GM21515 (cell line): ENCODE measurements at regions not wholly inside any gene's neighbourhood (a gene's known extent, or its start where the extent isn't known, plus 50 kb on each side); places are given as distances from the start of the nearest gene placed in this dataset.

ENCODE experiments used
- ATAC-seq: cut with Tn5 transposase; IDR thresholded peaks from one replicate; pipeline ENCODE4 v1.9.1; 2021; ENCODE audit not compliant: unreplicated experiment

DNA sequence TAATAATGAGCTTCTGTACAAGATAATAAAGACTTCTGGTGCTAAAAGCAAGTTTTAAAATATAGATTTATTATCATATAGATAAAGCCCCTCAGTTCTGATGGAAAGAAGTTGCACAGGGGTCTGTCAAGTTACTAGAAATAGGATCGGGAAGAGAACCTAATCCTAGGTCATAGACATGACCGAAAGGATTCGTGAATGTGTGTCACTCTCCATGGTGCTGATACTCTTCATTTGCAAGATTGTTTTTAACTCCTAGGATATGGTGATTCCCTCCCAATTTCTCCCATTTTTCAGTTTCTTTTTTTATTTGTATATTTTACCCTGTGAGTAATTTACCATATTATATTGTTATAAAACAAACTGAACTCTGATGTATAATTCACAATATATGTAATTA, 58.9 kb upstream of the CTNNA2 start:
- ATAC-seq, result no peak

DNA sequence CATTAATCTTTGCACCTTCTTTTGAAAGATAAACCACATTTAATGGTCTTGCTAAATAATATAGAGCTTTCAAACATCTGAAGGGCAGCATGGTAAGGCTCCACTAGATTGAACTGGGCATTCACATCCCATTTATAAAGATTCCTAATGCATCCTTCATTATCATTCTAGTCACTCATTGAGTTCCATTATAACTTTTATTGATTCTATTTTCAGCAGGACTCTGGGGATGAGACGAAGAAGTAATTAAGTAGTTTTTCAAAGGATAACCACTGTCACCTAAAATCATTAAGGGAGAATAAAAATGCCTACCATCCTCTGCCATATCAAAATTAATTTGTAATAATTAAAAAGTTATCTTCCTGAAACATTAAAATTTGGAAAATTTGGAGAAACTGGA, 60.2 kb upstream of the CTNNA2 start:
- no peak for ATAC-seq

DNA sequence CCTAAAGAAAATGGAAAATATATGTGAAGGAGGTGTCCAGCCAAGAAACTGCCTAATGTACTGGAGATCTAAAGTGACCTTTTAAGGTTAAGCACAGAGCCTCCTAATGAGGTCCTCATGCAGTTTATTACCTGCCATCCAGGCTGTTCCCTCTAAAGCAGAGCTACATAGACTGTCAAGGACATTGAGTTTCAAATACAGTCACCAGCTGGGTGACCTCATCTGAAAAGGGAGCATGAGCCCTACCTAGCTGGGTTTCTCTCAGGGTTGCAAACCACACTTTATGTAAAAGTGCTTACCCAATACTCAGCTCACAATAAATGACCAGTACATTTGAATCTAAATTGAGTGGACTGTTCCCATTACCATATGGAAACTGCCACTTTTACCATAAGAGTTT, 65.4 kb upstream of the CTNNA2 start:
- ATAC-seq, result no peak

DNA sequence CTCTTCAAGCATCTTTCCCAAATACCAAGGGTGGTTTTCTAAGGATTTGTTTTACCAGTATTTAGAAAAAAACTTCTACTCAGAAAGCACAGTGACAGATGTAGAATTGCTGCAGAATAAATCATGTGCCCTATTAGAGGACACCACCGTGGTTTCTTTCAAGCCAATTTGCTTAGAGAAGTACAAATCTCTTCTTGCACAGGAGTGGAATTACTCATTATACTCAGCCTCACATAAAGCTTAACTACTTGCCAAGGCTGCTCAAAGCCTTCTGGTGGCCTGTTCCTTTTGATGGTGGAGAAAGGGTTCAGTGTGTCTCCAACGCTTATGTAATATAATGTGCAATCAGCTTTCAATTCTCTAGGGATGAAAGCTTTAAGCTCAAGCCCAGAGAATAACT, 66.5 kb upstream of the CTNNA2 start:
- no peak for ATAC-seq

DNA sequence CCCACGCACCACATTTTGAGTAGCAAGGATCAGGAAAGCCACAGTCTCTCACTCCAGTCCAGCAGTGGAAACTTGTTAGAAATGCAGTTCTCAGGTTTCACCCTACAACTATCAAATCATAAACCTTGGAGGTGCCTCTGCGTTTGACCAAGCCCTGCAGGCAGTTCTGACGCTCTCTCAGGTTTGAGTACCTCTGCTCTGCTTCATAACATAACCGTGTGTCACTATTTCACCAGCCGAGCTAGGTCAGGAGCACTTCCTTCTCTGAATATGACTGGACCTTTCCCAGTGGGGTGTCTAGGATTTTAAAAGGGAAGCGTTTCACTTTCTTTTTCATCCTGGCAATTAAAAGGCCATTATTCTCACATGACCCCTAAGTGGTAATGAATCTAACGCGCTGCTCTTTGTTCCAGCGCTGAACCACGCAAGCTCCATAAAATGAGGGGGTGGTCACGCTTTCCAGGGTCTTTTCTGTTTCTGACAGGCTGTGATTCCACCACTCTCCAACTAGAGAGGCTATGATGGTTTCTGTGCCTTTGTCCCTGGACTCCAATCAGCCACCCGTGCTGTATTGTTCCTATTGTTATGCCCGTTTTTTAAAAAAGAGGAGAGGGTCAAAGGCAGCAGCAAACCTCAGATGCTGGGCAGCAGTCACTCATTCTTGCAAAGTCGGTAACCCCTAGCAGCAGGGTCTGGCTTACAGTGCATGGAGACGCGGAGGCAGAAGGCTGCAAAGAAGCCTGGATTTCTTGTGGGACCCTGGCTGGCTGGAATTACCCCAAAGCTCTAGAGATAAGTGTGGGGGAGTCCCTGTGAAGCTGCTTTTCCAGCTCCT, 75.2 kb upstream of the CTNNA2 start:
- no peak for ATAC-seq

GRCh38 chr2:79434362-79434761, 78.5 kb upstream of the CTNNA2 start:
- ATAC-seq, result no peak

- ATAC-seq, result no peak
These were observed 80.1 kb upstream of the CTNNA2 start for GRCh38 chr2:79432731-79433146.

GRCh38 chr2:79428745-79429144, 84.1 kb upstream of the CTNNA2 start:
- ATAC-seq, result no peak

GRCh38 chr2:79414690-79415089, 98.2 kb upstream of the CTNNA2 start:
- no peak for ATAC-seq

- no peak for ATAC-seq
These were observed 118.4 kb upstream of the CTNNA2 start for GRCh38 chr2:79394485-79394859.

DNA sequence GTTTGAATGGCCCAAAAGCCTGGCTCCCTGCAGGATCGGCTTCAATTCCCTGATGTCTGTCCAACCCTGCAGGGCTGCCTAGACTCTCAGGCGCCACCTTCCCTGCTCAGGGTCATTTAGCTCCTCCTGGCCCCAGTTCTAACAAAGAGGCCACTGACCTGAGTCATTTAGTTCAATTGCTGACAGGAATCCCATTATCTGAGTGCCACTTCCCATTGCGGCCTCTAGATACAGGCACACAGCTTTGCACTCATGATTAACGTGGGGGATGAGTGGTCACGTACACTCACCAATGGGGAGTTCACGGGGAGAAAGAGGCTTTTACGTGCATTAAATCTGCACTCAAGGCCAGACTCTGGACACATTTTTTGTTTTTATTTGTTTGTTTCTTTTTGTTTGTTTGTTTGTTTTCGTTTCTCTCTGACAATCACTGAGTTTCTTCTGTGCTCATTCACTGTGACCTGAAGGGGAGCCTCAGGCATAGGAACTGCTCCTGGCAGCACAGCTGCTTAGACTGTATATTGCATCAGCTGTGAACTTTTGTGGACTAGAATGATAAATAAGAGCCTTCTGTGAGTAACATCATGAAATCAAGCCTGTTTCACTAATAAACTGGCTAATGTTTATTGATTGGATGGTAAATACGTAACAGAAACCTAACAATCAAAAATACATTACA, 118.9 kb upstream of the CTNNA2 start:
- no peak for ATAC-seq

DNA sequence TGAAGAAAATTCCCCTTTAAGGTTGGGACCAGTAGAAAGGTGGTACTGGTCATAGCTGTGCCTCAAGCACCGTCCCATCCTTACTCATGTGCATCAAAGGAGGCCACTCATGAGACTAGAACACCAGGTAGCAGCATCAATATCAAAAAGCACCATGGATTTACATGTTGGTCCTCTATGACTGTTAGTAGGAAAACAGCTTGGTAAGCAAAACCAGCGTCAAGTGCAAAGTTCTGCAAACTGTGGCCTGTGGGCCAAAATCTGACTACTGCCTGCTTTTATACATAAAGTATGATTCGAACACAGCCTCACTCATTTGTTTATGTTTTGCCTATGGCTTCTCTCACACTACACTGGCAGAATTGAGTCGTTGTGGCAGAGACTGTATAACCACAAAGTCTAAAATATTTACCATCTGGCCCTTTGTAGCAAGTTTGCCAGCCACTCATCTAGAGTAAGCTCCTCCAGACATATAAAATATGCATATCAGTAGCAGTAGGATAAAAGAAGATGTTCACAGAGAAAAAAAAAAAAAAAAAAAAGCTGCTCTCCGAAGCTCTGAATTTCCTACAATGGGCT, 119.7 kb upstream of the CTNNA2 start:
- ATAC-seq, result no peak

GRCh38 chr2:79389481-79389880, 123.4 kb upstream of the CTNNA2 start:
- ATAC-seq, result no peak

- no peak for ATAC-seq
These were observed 124.8 kb upstream of the CTNNA2 start for GRCh38 chr2:79388024-79388423.

- ATAC-seq, result no peak
These were observed 125.4 kb upstream of the CTNNA2 start for GRCh38 chr2:79387431-79387830.

DNA sequence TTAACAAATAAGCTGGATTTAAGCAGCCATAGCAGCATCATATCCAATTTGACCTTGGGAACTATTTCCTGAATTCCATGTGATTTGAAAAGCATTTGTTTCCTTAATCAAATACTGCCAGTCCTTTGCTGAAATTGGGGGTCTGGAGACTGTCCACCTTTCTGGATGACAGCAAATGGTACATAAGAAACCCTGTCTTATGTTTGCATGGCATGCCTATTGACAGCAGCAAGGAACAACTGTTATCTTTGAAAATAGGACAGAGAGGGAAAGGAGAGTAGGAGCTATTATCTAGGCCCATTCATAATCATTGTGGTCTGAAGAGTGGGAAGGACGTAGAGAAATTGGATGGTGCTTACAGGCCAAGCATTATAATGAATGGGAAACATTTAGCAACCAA, 129.2 kb upstream of the CTNNA2 start:
- ATAC-seq, result no peak

DNA sequence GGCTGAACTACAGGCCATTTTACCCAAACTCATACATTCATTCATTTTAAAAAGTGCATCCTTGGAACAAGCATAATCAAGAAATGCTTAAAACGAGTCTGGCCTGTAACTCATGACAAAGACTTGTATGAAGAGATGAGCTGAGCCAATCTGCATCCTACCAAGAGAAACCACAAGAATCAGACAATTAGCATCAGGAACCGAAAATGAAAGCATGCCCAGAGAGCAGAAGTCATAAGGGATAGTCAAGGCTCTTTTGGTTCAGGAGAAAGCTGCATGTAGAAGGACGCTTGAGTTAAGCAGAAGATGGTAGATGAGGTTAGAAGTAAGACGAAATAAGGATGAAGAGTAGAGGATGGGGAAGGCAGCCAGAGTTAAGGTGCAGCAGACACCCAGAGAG, 137.0 kb upstream of the CTNNA2 start:
- ATAC-seq, result no peak

- no peak for ATAC-seq
These were observed 139.3 kb upstream of the CTNNA2 start for GRCh38 chr2:79373358-79374130.

GRCh38 chr2:79370976-79371538, 141.8 kb upstream of the CTNNA2 start:
- ATAC-seq, result no peak

GRCh38 chr2:79369127-79369526, 143.7 kb upstream of the CTNNA2 start:
- ATAC-seq, result no peak

DNA sequence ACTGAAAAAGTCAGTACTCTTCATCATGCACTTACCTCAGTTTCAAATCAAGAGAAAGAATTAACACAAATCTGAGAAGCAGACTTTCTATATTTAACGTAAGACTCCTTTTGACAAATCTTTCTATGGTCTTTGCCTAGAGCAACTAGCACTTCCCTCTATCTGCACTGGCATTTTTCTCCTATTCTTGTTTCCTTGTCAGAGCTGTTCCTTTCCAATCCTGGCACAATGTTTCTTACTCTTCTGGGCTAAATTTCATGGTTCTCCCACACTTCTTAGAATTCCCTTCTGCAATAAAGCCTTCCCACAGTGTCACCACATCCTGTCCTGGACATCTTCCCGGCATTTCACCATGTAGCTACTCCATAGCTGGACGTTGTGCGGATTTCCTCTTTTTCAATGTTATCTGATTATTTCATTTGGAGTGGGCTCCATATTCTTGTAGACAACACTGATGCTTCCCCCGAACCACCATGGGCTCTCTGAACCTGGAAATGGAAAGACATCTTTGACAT, 144.7 kb upstream of the CTNNA2 start:
- ATAC-seq, result no peak
